NCI-H1930 (cell line): ENCODE measurements at regions not wholly inside any gene's neighbourhood (a gene's known extent, or its start where the extent isn't known, plus 50 kb on each side); places are given as distances from the start of the nearest gene placed in this dataset.

ENCODE experiments used
- DNase-seq, 2 experiments: peaks; one replicate each; lab custom pipeline; 2025; lab: John Stamatoyannopoulos, UW

- DNase-seq: no peak
These were observed 841.1 kb upstream of the TMPRSS15 start for GRCh38 chr21:19244502-19245187.

- DNase-seq: no peak
These were observed 841.6 kb upstream of the TMPRSS15 start for GRCh38 chr21:19245188-19245580.

GRCh38 chr21:19246018-19246417 is 842.4 kb upstream of the TMPRSS15 start:
- DNase-seq: no peak

GRCh38 chr21:19256934-19257660 is 853.5 kb upstream of the TMPRSS15 start:
- DNase-seq: no peak

GRCh38 chr21:19261731-19262376 is 858.3 kb upstream of the TMPRSS15 start:
- DNase-seq: no peak

GRCh38 chr21:19266636-19267035 is 863.1 kb upstream of the TMPRSS15 start:
- DNase-seq: no peak

GRCh38 chr21:19268686-19269085 is 865.1 kb upstream of the TMPRSS15 start:
- no peak for DNase-seq

GRCh38 chr21:19275065-19275464 is 871.5 kb upstream of the TMPRSS15 start:
- DNase-seq: no peak

GRCh38 chr21:19276665-19277064 is 873.1 kb upstream of the TMPRSS15 start:
- DNase-seq: no peak

GRCh38 chr21:19286876-19287275 is 883.3 kb upstream of the TMPRSS15 start:
- no peak for DNase-seq

GRCh38 chr21:19290328-19290727 is 886.7 kb upstream of the TMPRSS15 start:
- no peak for DNase-seq

- DNase-seq: no peak
These were observed 916.7 kb upstream of the TMPRSS15 start for GRCh38 chr21:19320291-19320690.

GRCh38 chr21:19321688-19322087 is 918.1 kb upstream of the TMPRSS15 start:
- DNase-seq: no peak

GRCh38 chr21:19322360-19322759 is 918.8 kb upstream of the TMPRSS15 start:
- no peak for DNase-seq

GRCh38 chr21:19326531-19327319 is 923.1 kb upstream of the TMPRSS15 start:
- DNase-seq: no peak

GRCh38 chr21:19328954-19329353 is 925.4 kb upstream of the TMPRSS15 start:
- no peak for DNase-seq

GRCh38 chr21:19340303-19340702 is 936.7 kb upstream of the TMPRSS15 start:
- DNase-seq: no peak

- DNase-seq: no peak
These were observed 937.4 kb upstream of the TMPRSS15 start for GRCh38 chr21:19340954-19341353.

GRCh38 chr21:19343711-19344110 is 940.1 kb upstream of the TMPRSS15 start:
- no peak for DNase-seq

GRCh38 chr21:19350286-19350685 is 946.7 kb upstream of the TMPRSS15 start:
- no peak for DNase-seq

- DNase-seq: no peak
These were observed 949.7 kb upstream of the TMPRSS15 start for GRCh38 chr21:19353256-19353655.

- DNase-seq: no peak
These were observed 965.4 kb upstream of the TMPRSS15 start for GRCh38 chr21:19368944-19369343.
